Activated naive CD4-positive, alpha-beta T cell treated with anti-CD3 and anti-CD28 coated beads, Interleukin-2, amount 10 ng/mL, durations not matched to agents 7 days and 5 days (primary cell): ENCODE measurements at regions not wholly inside any gene's neighbourhood (a gene's known extent, or its start where the extent isn't known, plus 50 kb on each side); places are given as distances from the start of the nearest gene placed in this dataset.

Source experiments
- CTCF ChIA-PET: fragments of 350-600 bp; sonication (Branson Sonifier 250); formaldehyde crosslinking; loops from one replicate; lab custom pipeline; 2021; ENCODE audit warnings: antibody characterized with exemption; lab: Charles Lee
- DNase-seq: peaks from one replicate; pipeline ENCODE4 v3.0.0-alpha.2; 2020
- H3K27ac Mint-ChIP-seq: one replicate; pipeline ENCODE4 v1.8.0; 2021; ENCODE audit warnings: mild to moderate bottlenecking, moderate library complexity, mixed read lengths
- H3K27me3 Mint-ChIP-seq: one replicate; pipeline ENCODE4 v1.8.0; 2021; ENCODE audit warnings: mild to moderate bottlenecking, mixed read lengths
- H3K36me3 Mint-ChIP-seq: one replicate; pipeline ENCODE4 v1.8.0; 2021; ENCODE audit warnings: mixed read lengths
- H3K4me1 Mint-ChIP-seq: one replicate; pipeline ENCODE4 v1.8.0; 2021; ENCODE audit warnings: mixed read lengths
- H3K4me3 Mint-ChIP-seq: one replicate; pipeline ENCODE4 v1.8.0; 2021; ENCODE audit warnings: mild to moderate bottlenecking, moderate library complexity, mixed read lengths
- H3K9me3 Mint-ChIP-seq: one replicate; pipeline ENCODE4 v1.8.0; 2021; ENCODE audit warnings: mixed read lengths

DNA sequence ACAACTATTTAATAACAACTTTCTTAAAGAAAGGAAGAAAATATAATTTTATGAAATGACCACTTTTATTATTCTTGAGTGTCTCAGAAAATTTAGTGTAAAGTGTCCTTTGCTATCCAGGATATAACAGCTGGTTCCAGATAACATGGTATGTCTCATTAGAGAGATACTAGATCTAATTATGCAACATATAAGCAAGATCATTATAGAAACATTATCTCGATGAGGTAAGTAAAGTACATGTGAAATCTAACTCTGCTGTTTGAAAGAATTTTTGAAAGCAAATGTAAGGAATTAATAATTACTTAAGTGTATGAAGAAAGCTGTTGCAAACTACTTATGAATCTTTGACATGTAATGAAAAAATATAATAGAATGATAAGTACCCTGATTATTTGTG, 887.4 kb upstream of the CXADR start:
- Mint-ChIP-seq H3K27ac (no peak overlapping the region), H3K9me3 (peaks cover 3% of the 10 kb centered on the region), H3K27me3 (no peaks in the 10 kb centered on the region), H3K4me3 (no peak overlapping the region), H3K36me3 (no peaks in the 10 kb centered on the region), H3K4me1 (no peaks in the 10 kb centered on the region)
- CTCF ChIA-PET = no interaction called here
- DNase-seq = no peak

DNA sequence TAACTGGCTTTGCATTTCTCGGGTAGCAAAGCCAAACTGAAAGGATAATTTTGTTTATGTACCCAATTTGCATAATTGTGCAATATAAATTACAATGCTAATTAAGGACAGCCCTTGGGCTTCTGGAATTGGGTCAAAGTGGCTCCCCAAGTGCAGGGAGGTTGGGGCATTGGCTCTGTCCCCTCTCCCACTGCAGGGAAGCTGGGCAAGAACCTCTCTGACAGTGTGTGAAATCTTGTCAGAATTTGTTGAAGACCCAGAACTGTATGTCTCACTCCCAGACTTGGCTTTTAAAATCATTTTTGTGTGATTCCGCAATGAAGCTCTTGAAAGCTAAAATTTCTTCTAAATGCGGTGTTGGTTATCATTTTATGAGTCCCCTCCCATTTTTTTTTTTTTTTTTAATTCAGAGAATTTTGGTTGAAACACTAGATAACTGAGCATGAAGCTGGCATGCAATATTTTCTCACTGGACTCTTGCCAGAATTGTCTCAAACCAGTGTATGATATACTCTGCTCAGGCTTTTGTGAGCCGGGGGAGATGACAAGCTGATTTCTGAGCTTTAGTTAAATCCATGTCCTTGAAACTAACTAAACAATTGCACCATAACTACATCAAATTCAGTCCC, 878.9 kb upstream of the CXADR start:
- DNase-seq = no peak
- CTCF ChIA-PET = no interaction called here
- Mint-ChIP-seq H3K27ac (no peak overlapping the region), H3K4me3 (no peak overlapping the region), H3K4me1 (no peaks in the 10 kb centered on the region), H3K27me3 (no peaks in the 10 kb centered on the region), H3K36me3 (no peaks in the 10 kb centered on the region), H3K9me3 (peaks cover 4% of the 10 kb centered on the region)

GRCh38 chr21:16634515-16634914, 878.3 kb upstream of the CXADR start:
- peaks cover 7% of the 10 kb centered on the region for H3K9me3 Mint-ChIP-seq
- H3K4me1 Mint-ChIP-seq = no peaks in the 10 kb centered on the region
- DNase-seq = no peak
- H3K27ac Mint-ChIP-seq = no peak overlapping the region
- H3K27me3 Mint-ChIP-seq = no peaks in the 10 kb centered on the region
- no peak overlapping the region for H3K4me3 Mint-ChIP-seq
- CTCF ChIA-PET = no interaction called here
- H3K36me3 Mint-ChIP-seq = no peaks in the 10 kb centered on the region

GRCh38 chr21:16640297-16641027, 872.4 kb upstream of the CXADR start:
- H3K36me3 Mint-ChIP-seq = no peaks in the 10 kb centered on the region
- peaks cover 8% of the 10 kb centered on the region for H3K9me3 Mint-ChIP-seq
- H3K4me3 Mint-ChIP-seq = no peak overlapping the region
- CTCF ChIA-PET = no interaction called here
- H3K4me1 Mint-ChIP-seq = no peaks in the 10 kb centered on the region
- no peak overlapping the region for H3K27ac Mint-ChIP-seq
- DNase-seq = no peak
- H3K27me3 Mint-ChIP-seq = no peaks in the 10 kb centered on the region

DNA sequence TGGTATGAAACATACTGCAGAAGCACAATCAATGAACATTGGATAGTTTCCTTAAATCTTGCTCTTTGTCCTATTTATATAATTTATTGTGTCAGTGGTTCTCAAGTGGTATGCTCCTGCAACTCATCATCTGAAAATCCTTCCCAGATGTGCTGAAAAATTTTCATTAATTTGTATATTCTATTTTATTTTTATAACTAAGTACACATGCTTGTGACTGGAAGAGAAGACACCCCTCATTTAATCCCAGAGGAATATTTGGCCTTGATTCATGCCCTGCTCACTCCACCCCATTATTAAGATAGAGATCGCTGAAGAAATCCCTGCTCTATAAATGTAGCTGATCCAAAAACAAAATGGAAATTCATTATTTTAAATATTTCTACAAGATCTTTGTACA, 870.5 kb upstream of the CXADR start:
- Mint-ChIP-seq H3K9me3 (peaks cover 13% of the 10 kb centered on the region), H3K27me3 (no peaks in the 10 kb centered on the region), H3K27ac (no peak overlapping the region), H3K4me1 (no peaks in the 10 kb centered on the region), H3K36me3 (no peaks in the 10 kb centered on the region), H3K4me3 (no peak overlapping the region)
- DNase-seq = no peak
- CTCF ChIA-PET = no interaction called here

- Mint-ChIP-seq H3K36me3 (no peaks in the 10 kb centered on the region), H3K4me1 (no peaks in the 10 kb centered on the region), H3K4me3 (no peak overlapping the region), H3K9me3 (peaks cover 15% of the 10 kb centered on the region), H3K27ac (no peak overlapping the region), H3K27me3 (no peaks in the 10 kb centered on the region)
- CTCF ChIA-PET = no interaction called here
- no peak for DNase-seq
Measured at GRCh38 chr21:16644685-16645084, 868.2 kb upstream of the CXADR start.

DNA sequence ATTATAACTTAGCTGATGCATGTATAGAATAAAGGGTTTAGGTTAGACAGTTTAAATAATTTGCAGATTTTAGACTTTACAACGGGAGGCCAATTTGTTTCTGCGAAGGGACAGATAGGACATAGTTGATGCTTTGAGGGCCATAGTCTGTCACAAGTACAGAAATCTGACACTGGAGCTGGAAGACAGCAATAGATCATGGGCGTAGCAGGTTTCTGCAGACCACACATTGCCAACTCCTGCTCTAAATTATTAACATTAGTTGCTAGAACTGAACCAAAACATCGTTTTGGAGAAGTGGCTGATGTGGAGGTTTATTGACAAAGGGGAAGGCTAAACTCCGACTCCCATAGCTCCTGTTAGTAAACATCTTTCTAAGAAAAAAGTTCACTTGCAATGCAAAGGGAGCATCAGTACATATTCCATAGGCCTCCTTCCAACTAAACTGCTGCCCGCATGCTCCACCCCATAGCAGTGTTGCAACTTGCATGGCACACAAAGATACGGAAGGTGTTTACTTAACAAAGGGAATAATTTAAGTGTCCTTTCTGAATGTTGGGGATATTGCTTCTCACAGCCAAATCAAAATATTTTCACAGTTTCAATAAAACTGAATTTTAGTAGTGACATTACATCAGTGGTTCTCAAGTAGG, 862.0 kb upstream of the CXADR start:
- CTCF ChIA-PET = no interaction called here
- no peaks in the 10 kb centered on the region for H3K4me1 Mint-ChIP-seq
- H3K36me3 Mint-ChIP-seq = no peaks in the 10 kb centered on the region
- peaks cover 18% of the 10 kb centered on the region for H3K9me3 Mint-ChIP-seq
- no peak for DNase-seq
- no peak overlapping the region for H3K4me3 Mint-ChIP-seq
- no peaks in the 10 kb centered on the region for H3K27me3 Mint-ChIP-seq
- no peak overlapping the region for H3K27ac Mint-ChIP-seq

DNA sequence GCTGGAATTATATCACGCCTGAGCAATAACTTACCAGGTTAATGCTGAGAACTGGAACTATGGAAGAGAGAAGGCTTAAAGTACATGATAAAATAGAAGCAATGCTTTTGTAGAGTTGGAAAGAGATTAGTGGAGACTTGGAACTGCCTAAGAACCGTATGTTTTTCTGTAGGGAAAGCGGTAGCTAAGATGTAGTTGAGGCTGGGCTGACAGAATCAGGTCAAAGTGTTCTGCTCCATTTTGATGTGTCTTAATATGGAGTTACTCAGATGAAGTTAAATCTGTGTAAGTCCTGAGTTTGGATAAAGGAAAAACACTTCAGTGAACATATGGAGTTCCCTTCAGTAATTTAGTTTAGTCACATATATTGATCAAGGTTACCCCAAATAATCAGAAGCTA, 860.9 kb upstream of the CXADR start:
- no peaks in the 10 kb centered on the region for H3K4me1 Mint-ChIP-seq
- H3K27me3 Mint-ChIP-seq = no peaks in the 10 kb centered on the region
- no peak for DNase-seq
- no peak overlapping the region for H3K4me3 Mint-ChIP-seq
- CTCF ChIA-PET = no interaction called here
- no peaks in the 10 kb centered on the region for H3K36me3 Mint-ChIP-seq
- H3K9me3 Mint-ChIP-seq = peaks cover 17% of the 10 kb centered on the region
- H3K27ac Mint-ChIP-seq = no peak overlapping the region

- H3K27me3 Mint-ChIP-seq = no peaks in the 10 kb centered on the region
- no peak overlapping the region for H3K27ac Mint-ChIP-seq
- no peak for DNase-seq
- CTCF ChIA-PET = no interaction called here
- peaks cover 4% of the 10 kb centered on the region for H3K9me3 Mint-ChIP-seq
- no peaks in the 10 kb centered on the region for H3K4me1 Mint-ChIP-seq
- no peaks in the 10 kb centered on the region for H3K36me3 Mint-ChIP-seq
- H3K4me3 Mint-ChIP-seq = no peak overlapping the region
Measured at GRCh38 chr21:16663436-16663835, 849.4 kb upstream of the CXADR start.

GRCh38 chr21:16667395-16667794, 845.4 kb upstream of the CXADR start:
- Mint-ChIP-seq H3K36me3 (no peaks in the 10 kb centered on the region), H3K9me3 (peaks cover 6% of the 10 kb centered on the region), H3K27me3 (no peaks in the 10 kb centered on the region), H3K4me3 (no peak overlapping the region), H3K4me1 (no peaks in the 10 kb centered on the region), H3K27ac (no peak overlapping the region)
- DNase-seq = no peak
- CTCF ChIA-PET = no interaction called here

DNA sequence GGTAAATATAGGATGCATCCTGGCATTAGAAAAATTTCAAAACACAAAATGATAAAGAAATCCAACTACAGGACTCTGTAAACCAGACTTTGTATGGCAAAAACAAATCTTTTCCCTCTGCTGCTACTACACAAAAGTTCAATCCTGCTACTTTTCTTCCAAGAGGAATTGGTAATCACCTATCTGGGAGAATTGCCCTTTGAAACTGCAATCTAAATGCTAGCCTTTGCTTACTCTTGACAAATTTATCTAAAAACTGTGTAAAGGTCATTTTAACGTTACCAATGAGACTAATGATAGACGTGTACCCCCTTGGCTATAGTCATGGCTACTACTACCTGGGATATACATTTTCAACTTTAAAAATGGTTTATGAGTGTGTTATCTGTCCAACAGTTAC, 837.9 kb upstream of the CXADR start:
- DNase-seq = no peak
- no peaks in the 10 kb centered on the region for H3K27me3 Mint-ChIP-seq
- H3K27ac Mint-ChIP-seq = no peak overlapping the region
- H3K9me3 Mint-ChIP-seq = no peaks in the 10 kb centered on the region
- H3K4me3 Mint-ChIP-seq = no peak overlapping the region
- H3K36me3 Mint-ChIP-seq = no peaks in the 10 kb centered on the region
- CTCF ChIA-PET = no interaction called here
- H3K4me1 Mint-ChIP-seq = no peaks in the 10 kb centered on the region

- Mint-ChIP-seq H3K36me3 (no peaks in the 10 kb centered on the region), H3K4me1 (no peaks in the 10 kb centered on the region), H3K4me3 (no peak overlapping the region), H3K27me3 (no peaks in the 10 kb centered on the region), H3K9me3 (peaks cover 5% of the 10 kb centered on the region), H3K27ac (no peak overlapping the region)
- CTCF ChIA-PET = no interaction called here
- DNase-seq = no peak
Measured at GRCh38 chr21:16676391-16676790, 836.5 kb upstream of the CXADR start.

DNA sequence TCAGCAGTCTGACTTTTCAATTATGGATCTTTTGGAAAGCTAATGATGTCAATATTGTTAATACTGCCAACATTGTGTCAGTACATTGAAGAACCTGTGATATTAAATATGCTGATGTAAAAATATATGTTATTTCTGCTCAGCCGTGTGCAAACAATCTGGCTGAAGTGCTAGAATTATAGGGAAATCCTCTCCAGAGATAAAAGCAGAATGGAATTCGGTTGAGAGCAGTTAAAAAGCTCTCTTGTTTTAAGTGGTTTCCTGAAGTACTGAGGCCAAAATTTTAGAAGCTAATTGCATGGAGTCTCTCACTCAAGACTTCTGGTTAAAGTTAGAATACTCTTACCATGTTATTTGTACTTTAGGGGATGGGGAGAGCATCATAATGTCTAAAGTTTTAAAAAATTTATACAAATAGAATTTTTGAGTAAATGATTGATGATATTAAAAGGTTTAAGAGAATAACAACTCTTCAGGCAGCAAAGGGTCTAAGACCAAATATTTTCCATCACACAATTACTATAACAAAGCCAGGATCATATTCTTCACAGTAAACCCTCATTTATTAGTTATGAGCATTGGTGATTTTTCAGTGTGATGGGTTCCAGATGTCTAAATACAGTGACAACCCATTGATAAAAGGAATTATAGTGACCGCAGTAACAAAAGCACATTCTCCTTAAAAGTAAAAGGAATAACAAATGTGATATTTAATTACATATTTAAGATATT, 834.2 kb upstream of the CXADR start:
- no peaks in the 10 kb centered on the region for H3K4me1 Mint-ChIP-seq
- DNase-seq = no peak
- H3K27ac Mint-ChIP-seq = no peak overlapping the region
- no peak overlapping the region for H3K4me3 Mint-ChIP-seq
- H3K9me3 Mint-ChIP-seq = peaks cover 5% of the 10 kb centered on the region
- CTCF ChIA-PET = no interaction called here
- no peaks in the 10 kb centered on the region for H3K27me3 Mint-ChIP-seq
- no peaks in the 10 kb centered on the region for H3K36me3 Mint-ChIP-seq

DNA sequence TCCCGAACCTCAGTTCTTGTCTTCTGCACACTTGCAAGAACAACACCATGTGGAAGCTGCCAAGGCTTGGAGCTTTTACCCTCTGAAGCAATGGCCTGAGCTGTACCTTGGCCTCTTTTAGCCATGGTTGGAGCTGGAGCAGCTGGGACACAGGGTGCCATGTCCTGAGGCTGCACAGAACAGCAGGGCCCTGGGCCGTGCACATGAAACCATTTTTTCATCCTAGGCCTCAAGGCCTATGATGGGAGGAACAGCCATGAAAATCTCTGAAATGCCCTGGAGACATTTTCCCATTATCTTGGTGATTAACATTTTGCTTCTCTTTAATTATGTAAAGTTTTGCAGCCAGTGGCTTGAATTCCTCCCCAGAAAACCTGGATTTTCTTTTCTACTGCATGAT, 817.8 kb upstream of the CXADR start:
- no peaks in the 10 kb centered on the region for H3K36me3 Mint-ChIP-seq
- H3K27me3 Mint-ChIP-seq = no peaks in the 10 kb centered on the region
- CTCF ChIA-PET = no interaction called here
- peaks cover 37% of the 10 kb centered on the region for H3K9me3 Mint-ChIP-seq
- no peak overlapping the region for H3K27ac Mint-ChIP-seq
- DNase-seq = no peak
- H3K4me1 Mint-ChIP-seq = no peaks in the 10 kb centered on the region
- H3K4me3 Mint-ChIP-seq = no peak overlapping the region
